Nephron progenitor cell (in vitro differentiated cells): ENCODE measurements at regions not wholly inside any gene's neighbourhood (a gene's known extent, or its start where the extent isn't known, plus 50 kb on each side); places are given as distances from the start of the nearest gene placed in this dataset.

ENCODE experiments used
- DNase-seq: peaks from one replicate; pipeline ENCODE4 v3.0.0; 2021
- H3K27ac Mint-ChIP-seq: 2 replicates; pipeline ENCODE4 v1.8.0; 2021; ENCODE audit warnings: mild to moderate bottlenecking, moderate library complexity, mixed read lengths
- H3K27me3 Mint-ChIP-seq: 2 replicates; pipeline ENCODE4 v1.8.0; 2021; ENCODE audit warnings: mild to moderate bottlenecking, low read depth, mixed read lengths; ENCODE audit not compliant: poor library complexity
- H3K36me3 Mint-ChIP-seq: 2 replicates; pipeline ENCODE4 v1.8.0; 2021; ENCODE audit warnings: low read depth, mixed read lengths
- H3K4me1 Mint-ChIP-seq: 2 replicates; pipeline ENCODE4 v1.8.0; 2021; ENCODE audit warnings: mixed read lengths
- H3K4me3 Mint-ChIP-seq: 2 replicates; pipeline ENCODE4 v1.8.0; 2021; ENCODE audit warnings: mild to moderate bottlenecking, moderate library complexity, mixed read lengths
- H3K9me3 Mint-ChIP-seq: 2 replicates; pipeline ENCODE4 v1.8.0; 2021; ENCODE audit warnings: mild to moderate bottlenecking, moderate library complexity, mixed read lengths
- TF ChIP-seq, protein P1 (sequence below): fragments of 200-600 bp; sonication (generic); IDR thresholded peaks from 2 replicates; pipeline ENCODE4 v1.5.0; 2021; ENCODE audit warnings: antibody characterized with exemption

DNA sequence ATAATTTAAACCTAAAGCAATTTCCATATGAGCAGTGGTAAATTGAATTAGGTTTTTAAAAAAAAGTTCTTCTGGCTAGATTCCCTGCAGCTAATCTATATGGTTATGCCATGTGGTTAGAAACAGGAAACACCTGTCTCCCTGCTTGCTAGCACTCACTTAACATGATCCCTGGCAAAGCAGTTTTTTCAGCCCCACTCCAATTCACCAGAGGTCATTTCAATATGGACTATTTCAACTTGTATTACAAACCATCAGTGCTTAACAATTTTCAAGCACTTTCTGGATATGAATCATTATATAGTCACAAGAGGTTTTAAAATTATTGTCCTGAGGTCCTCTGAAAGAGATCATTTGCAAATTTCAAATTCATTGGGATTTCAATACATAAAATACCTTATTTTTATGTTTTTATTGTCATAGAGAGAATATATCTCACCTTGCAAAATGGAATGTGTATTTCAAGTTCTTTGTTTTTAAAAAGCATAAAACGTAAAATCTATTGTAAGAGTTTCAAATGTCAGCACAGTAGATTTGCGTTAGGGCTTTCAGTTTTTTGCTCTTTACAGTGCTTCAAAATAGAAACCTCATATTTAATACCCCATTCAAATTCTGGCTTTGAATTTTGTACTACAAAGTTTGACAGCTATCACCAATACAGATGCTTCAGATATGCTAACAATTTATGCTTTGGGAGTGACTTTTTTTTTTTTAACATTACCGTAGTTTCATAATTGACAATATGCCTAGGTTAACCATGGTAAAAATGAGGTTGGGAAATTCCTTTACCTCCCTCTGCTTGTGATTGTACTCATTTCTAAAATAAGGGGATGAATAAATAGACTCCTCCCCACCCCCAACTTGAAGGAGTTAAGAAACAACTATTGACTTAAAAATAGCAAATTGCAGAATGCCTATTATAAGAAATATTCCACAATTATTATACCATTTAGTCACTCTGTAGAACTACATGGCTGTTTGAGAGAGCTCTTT, 117.5 kb upstream of the HGF start:
- Mint-ChIP-seq H3K4me3 (no peak overlapping the region), H3K27me3 (no peaks in the 10 kb centered on the region), H3K36me3 (no peaks in the 10 kb centered on the region), H3K9me3 (no peaks in the 10 kb centered on the region), H3K27ac (no peak overlapping the region), H3K4me1 (peaks cover 2% of the 10 kb centered on the region)
- DNase-seq = no peak
- TF ChIP-seq, protein P1, sequence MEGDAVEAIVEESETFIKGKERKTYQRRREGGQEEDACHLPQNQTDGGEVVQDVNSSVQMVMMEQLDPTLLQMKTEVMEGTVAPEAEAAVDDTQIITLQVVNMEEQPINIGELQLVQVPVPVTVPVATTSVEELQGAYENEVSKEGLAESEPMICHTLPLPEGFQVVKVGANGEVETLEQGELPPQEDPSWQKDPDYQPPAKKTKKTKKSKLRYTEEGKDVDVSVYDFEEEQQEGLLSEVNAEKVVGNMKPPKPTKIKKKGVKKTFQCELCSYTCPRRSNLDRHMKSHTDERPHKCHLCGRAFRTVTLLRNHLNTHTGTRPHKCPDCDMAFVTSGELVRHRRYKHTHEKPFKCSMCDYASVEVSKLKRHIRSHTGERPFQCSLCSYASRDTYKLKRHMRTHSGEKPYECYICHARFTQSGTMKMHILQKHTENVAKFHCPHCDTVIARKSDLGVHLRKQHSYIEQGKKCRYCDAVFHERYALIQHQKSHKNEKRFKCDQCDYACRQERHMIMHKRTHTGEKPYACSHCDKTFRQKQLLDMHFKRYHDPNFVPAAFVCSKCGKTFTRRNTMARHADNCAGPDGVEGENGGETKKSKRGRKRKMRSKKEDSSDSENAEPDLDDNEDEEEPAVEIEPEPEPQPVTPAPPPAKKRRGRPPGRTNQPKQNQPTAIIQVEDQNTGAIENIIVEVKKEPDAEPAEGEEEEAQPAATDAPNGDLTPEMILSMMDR = no peak

DNA sequence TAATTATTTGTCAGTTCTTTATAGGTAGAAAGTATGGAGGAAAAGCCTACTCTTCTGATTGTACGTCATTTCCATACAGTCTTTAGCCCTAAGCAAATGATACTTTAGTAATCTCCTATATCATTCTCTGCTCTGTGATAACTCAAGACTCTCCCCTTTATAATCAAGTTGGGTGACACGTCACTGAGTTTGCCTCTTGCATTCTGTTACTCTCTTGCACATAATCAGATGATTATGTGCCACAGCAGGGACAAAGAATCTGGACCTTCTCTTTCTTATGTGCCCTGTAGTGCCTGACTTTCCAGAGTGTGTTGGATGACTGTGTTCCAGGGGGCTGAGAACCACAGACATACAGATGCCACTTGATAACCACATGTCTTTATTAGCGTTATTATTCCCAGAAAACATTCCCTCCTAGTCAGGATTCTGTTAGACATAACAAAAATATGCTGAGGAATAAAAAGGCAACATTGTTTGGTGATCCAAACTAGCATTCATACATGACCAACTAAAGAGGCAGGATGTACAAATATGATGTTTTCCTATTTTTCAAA, 116.4 kb upstream of the HGF start:
- TF ChIP-seq, protein P1 = no peak
- H3K36me3 Mint-ChIP-seq = no peaks in the 10 kb centered on the region
- DNase-seq = no peak
- H3K9me3 Mint-ChIP-seq = no peaks in the 10 kb centered on the region
- no peak overlapping the region for H3K4me3 Mint-ChIP-seq
- no peaks in the 10 kb centered on the region for H3K27me3 Mint-ChIP-seq
- H3K27ac Mint-ChIP-seq = no peak overlapping the region
- H3K4me1 Mint-ChIP-seq = no peaks in the 10 kb centered on the region

DNA sequence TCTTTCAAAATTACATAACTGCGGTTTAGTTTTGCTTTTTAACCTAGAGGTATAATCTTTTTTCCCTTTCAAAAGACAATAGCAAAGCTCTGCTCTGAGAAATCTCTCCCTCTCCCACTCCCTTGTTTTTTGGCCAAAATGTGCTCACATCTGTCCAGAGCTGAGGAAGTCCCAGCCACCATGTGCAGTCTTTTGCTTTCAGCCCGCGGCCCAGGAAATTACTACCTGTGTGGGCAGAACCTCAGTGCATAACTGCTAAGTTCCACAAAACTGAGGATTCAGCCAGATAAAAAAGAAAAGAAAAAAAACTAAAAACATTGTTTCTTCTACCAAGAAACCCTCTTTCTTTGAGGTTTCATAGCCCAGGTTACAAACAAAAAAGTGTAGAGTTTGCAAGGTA, 115.0 kb upstream of the HGF start:
- no peak overlapping the region for H3K27ac Mint-ChIP-seq
- no peaks in the 10 kb centered on the region for H3K36me3 Mint-ChIP-seq
- no peaks in the 10 kb centered on the region for H3K4me1 Mint-ChIP-seq
- no peaks in the 10 kb centered on the region for H3K27me3 Mint-ChIP-seq
- no peaks in the 10 kb centered on the region for H3K9me3 Mint-ChIP-seq
- TF ChIP-seq, protein P1 = no peak
- no peak overlapping the region for H3K4me3 Mint-ChIP-seq
- DNase-seq = no peak

DNA sequence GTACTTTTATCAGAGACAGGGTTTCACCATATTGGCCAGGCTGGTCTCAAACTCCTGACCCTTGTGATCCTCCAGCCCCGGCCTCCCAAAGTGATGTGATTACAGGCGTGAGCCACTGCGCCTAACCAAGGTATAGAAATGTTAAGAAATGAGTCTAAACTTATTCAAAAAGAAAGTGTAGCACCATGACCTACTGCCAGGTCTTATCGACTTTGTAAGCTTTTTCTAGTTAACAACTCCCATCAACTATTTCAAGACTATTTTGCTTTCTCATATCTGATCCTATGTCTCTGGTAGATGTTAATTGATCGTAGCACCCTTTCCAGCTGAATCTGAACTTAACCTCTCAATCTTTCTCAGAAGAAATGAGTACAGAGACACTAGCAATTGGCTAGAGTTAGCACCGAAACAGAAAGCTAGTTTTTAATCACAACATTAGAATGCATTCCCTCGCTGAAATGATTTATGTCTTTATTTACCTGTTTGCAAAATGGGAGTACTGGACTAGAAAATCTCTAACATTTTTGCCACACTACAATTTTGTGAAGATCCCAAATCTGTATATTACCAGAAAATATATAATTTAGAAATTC, 114.0 kb upstream of the HGF start:
- no peaks in the 10 kb centered on the region for H3K36me3 Mint-ChIP-seq
- no peak overlapping the region for H3K4me3 Mint-ChIP-seq
- no peaks in the 10 kb centered on the region for H3K9me3 Mint-ChIP-seq
- no peaks in the 10 kb centered on the region for H3K4me1 Mint-ChIP-seq
- H3K27me3 Mint-ChIP-seq = no peaks in the 10 kb centered on the region
- no peak overlapping the region for H3K27ac Mint-ChIP-seq
- no peak for DNase-seq
- TF ChIP-seq, protein P1 = no peak

DNA sequence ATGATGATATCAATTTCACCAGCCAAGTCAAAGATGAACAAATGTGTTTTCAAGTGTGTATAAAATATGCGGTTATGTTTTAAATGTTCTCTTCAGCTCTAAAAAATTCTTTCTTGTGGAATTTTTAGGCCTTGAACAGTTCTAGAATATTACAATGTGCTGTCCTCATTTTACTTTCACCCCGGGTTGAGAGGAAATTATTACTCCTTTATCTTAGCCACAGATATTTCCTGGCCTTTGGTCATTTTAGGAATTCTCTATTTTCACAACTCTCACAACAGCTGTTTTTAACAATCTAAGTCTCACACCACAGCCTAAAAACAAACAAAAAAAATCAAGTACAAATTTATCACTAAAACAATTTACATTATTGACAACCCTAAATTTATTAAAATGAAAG, 112.2 kb upstream of the HGF start:
- H3K4me3 Mint-ChIP-seq = no peak overlapping the region
- TF ChIP-seq, protein P1 = no peak
- H3K27ac Mint-ChIP-seq = no peak overlapping the region
- DNase-seq = no peak
- no peaks in the 10 kb centered on the region for H3K9me3 Mint-ChIP-seq
- no peaks in the 10 kb centered on the region for H3K4me1 Mint-ChIP-seq
- H3K36me3 Mint-ChIP-seq = no peaks in the 10 kb centered on the region
- H3K27me3 Mint-ChIP-seq = no peaks in the 10 kb centered on the region
